C4-2B (cell line): ENCODE measurements at regions not wholly inside any gene's neighbourhood (a gene's known extent, or its start where the extent isn't known, plus 50 kb on each side); places are given as distances from the start of the nearest gene placed in this dataset.

Experiments
- ZFX ChIP-seq: fragments of 450-650 bp; IDR thresholded peaks from 2 replicates; pipeline ENCODE4 v1.6.1; 2017
- TF ChIP-seq, protein P1 (sequence below): fragments of 450-650 bp; conservative IDR thresholded peaks from 2 replicates; pipeline ENCODE4 v1.5.1; 2017; ENCODE audit warnings: mild to moderate bottlenecking

DNA sequence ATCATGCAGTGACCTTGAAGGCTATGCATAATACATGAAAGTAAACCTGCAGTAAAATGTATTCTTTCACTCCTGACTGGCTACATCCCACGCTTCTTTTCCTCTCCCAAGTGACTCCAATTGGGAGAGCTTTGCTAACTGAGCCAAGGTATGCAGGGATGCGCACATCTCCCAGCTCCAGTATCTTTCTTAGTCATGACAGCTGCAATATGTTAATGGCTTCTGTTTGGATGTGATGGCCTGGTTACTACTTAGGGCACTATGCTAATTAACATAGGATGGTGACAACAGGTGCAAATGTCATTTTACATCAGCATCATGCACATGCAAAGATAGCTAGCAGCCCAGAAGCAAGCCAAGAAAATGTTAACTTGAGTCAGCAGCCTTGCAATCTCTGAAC, 134.7 kb downstream of the POU4F1 start:
- TF ChIP-seq, protein P1, sequence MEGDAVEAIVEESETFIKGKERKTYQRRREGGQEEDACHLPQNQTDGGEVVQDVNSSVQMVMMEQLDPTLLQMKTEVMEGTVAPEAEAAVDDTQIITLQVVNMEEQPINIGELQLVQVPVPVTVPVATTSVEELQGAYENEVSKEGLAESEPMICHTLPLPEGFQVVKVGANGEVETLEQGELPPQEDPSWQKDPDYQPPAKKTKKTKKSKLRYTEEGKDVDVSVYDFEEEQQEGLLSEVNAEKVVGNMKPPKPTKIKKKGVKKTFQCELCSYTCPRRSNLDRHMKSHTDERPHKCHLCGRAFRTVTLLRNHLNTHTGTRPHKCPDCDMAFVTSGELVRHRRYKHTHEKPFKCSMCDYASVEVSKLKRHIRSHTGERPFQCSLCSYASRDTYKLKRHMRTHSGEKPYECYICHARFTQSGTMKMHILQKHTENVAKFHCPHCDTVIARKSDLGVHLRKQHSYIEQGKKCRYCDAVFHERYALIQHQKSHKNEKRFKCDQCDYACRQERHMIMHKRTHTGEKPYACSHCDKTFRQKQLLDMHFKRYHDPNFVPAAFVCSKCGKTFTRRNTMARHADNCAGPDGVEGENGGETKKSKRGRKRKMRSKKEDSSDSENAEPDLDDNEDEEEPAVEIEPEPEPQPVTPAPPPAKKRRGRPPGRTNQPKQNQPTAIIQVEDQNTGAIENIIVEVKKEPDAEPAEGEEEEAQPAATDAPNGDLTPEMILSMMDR, result no peak
- TF ChIP-seq ZFX, result no peak
